ENCODE measurements at regions not wholly inside any gene's neighbourhood (a gene's known extent, or its start where the extent isn't known, plus 50 kb on each side); places are given as distances from the start of the nearest gene placed in this dataset.

DNA sequence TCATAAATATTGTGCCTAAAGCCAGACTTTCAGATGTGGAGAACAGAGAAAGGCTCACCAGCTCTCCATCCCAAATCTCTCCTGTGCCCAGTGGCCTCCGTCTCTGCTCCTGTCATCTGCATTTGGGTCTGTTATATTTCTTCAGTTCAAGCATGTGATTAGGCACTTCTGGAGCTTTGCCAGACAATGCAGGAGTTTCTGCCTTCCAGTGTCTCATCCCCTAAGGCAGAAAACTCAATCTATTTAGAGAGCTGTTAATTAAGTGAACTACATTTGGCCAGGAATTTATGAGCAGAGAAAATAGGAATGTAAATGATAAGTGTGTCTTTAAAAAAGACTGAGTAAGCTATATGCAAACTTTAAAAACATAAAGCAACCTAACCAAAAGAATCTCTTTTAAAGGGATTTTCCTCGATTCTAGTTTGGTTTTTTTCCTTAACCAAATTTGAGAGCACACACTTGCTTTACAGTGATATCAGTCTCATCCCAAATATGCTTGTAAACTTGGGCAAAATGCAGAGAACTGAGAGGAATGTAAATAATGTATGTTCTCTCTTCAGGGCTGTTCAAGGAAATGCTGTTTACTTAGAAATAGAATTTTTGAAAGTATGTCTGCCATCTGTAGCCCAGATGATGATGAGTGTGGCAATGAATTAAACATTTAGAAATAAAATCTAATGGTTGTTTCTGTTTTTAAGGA is 113.9 kb downstream of the ELOVL4 start:
- TF ChIP-seq, protein P1, sequence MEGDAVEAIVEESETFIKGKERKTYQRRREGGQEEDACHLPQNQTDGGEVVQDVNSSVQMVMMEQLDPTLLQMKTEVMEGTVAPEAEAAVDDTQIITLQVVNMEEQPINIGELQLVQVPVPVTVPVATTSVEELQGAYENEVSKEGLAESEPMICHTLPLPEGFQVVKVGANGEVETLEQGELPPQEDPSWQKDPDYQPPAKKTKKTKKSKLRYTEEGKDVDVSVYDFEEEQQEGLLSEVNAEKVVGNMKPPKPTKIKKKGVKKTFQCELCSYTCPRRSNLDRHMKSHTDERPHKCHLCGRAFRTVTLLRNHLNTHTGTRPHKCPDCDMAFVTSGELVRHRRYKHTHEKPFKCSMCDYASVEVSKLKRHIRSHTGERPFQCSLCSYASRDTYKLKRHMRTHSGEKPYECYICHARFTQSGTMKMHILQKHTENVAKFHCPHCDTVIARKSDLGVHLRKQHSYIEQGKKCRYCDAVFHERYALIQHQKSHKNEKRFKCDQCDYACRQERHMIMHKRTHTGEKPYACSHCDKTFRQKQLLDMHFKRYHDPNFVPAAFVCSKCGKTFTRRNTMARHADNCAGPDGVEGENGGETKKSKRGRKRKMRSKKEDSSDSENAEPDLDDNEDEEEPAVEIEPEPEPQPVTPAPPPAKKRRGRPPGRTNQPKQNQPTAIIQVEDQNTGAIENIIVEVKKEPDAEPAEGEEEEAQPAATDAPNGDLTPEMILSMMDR (conservative IDR thresholded peaks at IDR 0.05; ENCODE audit: low read depth, low read length) = no peak
- no peak for TF ChIP-seq POLR2A (IDR thresholded peaks at IDR 0.05; ENCODE audit: low read depth, low read length)
- TF ChIP-seq CEBPB (IDR thresholded peaks at IDR 0.05; ENCODE audit: low read depth, low read length) = no peak
- no peak for TF ChIP-seq RFX5 (IDR thresholded peaks at IDR 0.05; ENCODE audit: low read depth, low read length)
- TF ChIP-seq, protein P2, sequence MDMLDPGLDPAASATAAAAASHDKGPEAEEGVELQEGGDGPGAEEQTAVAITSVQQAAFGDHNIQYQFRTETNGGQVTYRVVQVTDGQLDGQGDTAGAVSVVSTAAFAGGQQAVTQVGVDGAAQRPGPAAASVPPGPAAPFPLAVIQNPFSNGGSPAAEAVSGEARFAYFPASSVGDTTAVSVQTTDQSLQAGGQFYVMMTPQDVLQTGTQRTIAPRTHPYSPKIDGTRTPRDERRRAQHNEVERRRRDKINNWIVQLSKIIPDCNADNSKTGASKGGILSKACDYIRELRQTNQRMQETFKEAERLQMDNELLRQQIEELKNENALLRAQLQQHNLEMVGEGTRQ (IDR thresholded peaks at IDR 0.05; ENCODE audit: low read depth, low read length) = no peak
- no peak for TF ChIP-seq MAFK (IDR thresholded peaks at IDR 0.05; ENCODE audit: low read depth, low read length)
- no peak for TF ChIP-seq NFE2L2 (IDR thresholded peaks at IDR 0.05; ENCODE audit: low read depth, low read length)
- no peak for TF ChIP-seq ELK1 (IDR thresholded peaks at IDR 0.05; ENCODE audit: borderline replicate concordance, low read depth, low read length)
- no peak for TF ChIP-seq RAD21 (IDR thresholded peaks at IDR 0.05; ENCODE audit: low read length)
- no peak for TF ChIP-seq CHD1 (IDR thresholded peaks at IDR 0.05; ENCODE audit: low read depth, low read length)
- TF ChIP-seq SMC3 (IDR thresholded peaks at IDR 0.05; ENCODE audit: low read depth, low read length) = no peak
- TF ChIP-seq MAZ (IDR thresholded peaks at IDR 0.05; ENCODE audit: borderline replicate concordance, low read depth, low read length) = no peak
- no peak for TF ChIP-seq MXI1 (IDR thresholded peaks at IDR 0.05; ENCODE audit: borderline replicate concordance, low read depth, low read length)
